B cell (primary cell): ENCODE measurements at regions not wholly inside any gene's neighbourhood (a gene's known extent, or its start where the extent isn't known, plus 50 kb on each side); places are given as distances from the start of the nearest gene placed in this dataset.

Experiments used
- ATAC-seq: fragments of 200-7000 bp; cut with Tn5 transposase; one replicate; pipeline ENCODE4 v1.10.0; 2021; ENCODE audit warnings: low read depth, mild to moderate bottlenecking, moderate number of reproducible peaks, moderate library complexity
- CTCF ChIA-PET: fragments of 350-600 bp; sonication (Branson Sonifier 250); formaldehyde crosslinking; loops from one replicate; lab custom pipeline; 2021; ENCODE audit warnings: antibody characterized with exemption, inconsistent platforms; lab: Charles Lee
- POLR2A ChIA-PET: fragments of 350-600 bp; sonication (Branson Sonifier 250); formaldehyde crosslinking; loops from one replicate; lab custom pipeline; 2021; ENCODE audit warnings: antibody characterized with exemption; lab: Charles Lee
- DNase-seq: peaks from one replicate; pipeline ENCODE4 v3.0.0; 2013
- H2AFZ ChIP-seq: 2 replicates; pipeline ENCODE4 v1.6.1; 2012; ENCODE audit warnings: mild to moderate bottlenecking, low read depth, low read length; ENCODE audit not compliant: insufficient read depth, poor library complexity, severe bottlenecking
- H3K27ac ChIP-seq, 2 donors: 1 replicate in 1 of 2; 2 replicates in 1 of 2; pipeline ENCODE4 v1.5.1; 2012 to 2013; ENCODE audit warnings: low read length in 2 of 2, mild to moderate bottlenecking in 2 of 2, moderate library complexity in 1 of 2
- H3K27me3 ChIP-seq, 4 experiments: fragments of 200-600 bp in 1 of 4; sonication (generic) in 1 of 4; replicated peaks in 1 of 4; 1 replicate in 2 of 4; 2 replicates in 2 of 4; pipeline versions ENCODE4 v1.6.1 to v1.7.0; 2013 to 2016; ENCODE audit warnings: low read length in 3 of 4, mild to moderate bottlenecking in 2 of 4, mixed read lengths in 1 of 4, moderate library complexity in 1 of 4; ENCODE audit not compliant: insufficient read depth in 4 of 4, control insufficient read depth in 3 of 4; ENCODE audit errors: control extremely low read depth in 1 of 4
- H3K36me3 ChIP-seq, 2 experiments: replicated peaks in 1 of 2; 1 replicate in 1 of 2; 2 replicates in 1 of 2; pipeline versions ENCODE4 v1.6.1 to v1.7.1; 2013; ENCODE audit warnings: low read length in 1 of 2; ENCODE audit not compliant: insufficient read depth in 2 of 2, control insufficient read depth in 1 of 2; ENCODE audit errors: control extremely low read depth in 1 of 2, extremely low read depth in 1 of 2
- H3K4me1 ChIP-seq, 2 donors: fragments of 200-600 bp in 1 of 2; sonication (generic) in 1 of 2; 1 replicate in 1 of 2; 2 replicates in 1 of 2; pipeline versions ENCODE4 v1.5.1 to v1.6.1; 2013 to 2017; ENCODE audit warnings: low read length in 2 of 2; ENCODE audit not compliant: control insufficient read depth in 2 of 2, insufficient read depth in 2 of 2
- H3K4me2 ChIP-seq: replicated peaks from 2 replicates; pipeline ENCODE3; 2012; ENCODE audit warnings: mild to moderate bottlenecking, low read depth, low read length; ENCODE audit not compliant: poor library complexity, severe bottlenecking
- H3K4me3 ChIP-seq, 5 experiments: fragments of 200-600 bp in 1 of 5; sonication (generic) in 1 of 5; 1 replicate in 3 of 5; 2 replicates in 2 of 5; pipeline versions ENCODE4 v1.5.1 to v1.7.0; 2011 to 2016; ENCODE audit warnings: low read length in 4 of 5, mild to moderate bottlenecking in 4 of 5, low read depth in 2 of 5, control low read depth in 1 of 5, moderate library complexity in 1 of 5; ENCODE audit not compliant: insufficient read depth in 1 of 5; ENCODE audit errors: control extremely low read depth in 1 of 5, extremely low read depth in 1 of 5
- H3K79me2 ChIP-seq: fragments of 200-600 bp; sonication (generic); one replicate; pipeline ENCODE4 v1.6.0; 2016; ENCODE audit warnings: low read length; ENCODE audit not compliant: control insufficient read depth, insufficient read depth
- H3K9ac ChIP-seq: fragments of 200-600 bp; sonication (generic); 2 replicates; pipeline ENCODE4 v1.6.1; 2017; ENCODE audit warnings: mild to moderate bottlenecking, low read length, moderate library complexity
- H3K9me3 ChIP-seq, 3 donors: one replicate each; pipeline versions ENCODE4 v1.6.1 to v1.7.1; 2013; ENCODE audit warnings: low read length in 2 of 3; ENCODE audit not compliant: control insufficient read depth in 2 of 3, insufficient read depth in 1 of 3; ENCODE audit errors: control extremely low read depth in 1 of 3
- H4K20me1 ChIP-seq: 2 replicates; pipeline ENCODE4 v1.6.0; 2012; ENCODE audit warnings: mild to moderate bottlenecking, low read length; ENCODE audit not compliant: insufficient read depth, control insufficient read depth, poor library complexity, severe bottlenecking
- H3K27ac Mint-ChIP-seq: one replicate; pipeline ENCODE4 v1.8.0; 2021; ENCODE audit warnings: mixed read lengths
- H3K27me3 Mint-ChIP-seq: one replicate; pipeline ENCODE4 v1.8.0; 2021; ENCODE audit warnings: mixed read lengths
- H3K4me1 Mint-ChIP-seq: one replicate; pipeline ENCODE4 v1.8.0; 2021; ENCODE audit warnings: mixed read lengths
- H3K4me3 Mint-ChIP-seq: one replicate; pipeline ENCODE4 v1.8.0; 2021; ENCODE audit warnings: mixed read lengths
- H3K9me3 Mint-ChIP-seq: one replicate; pipeline ENCODE4 v1.8.0; 2022; ENCODE audit warnings: mixed read lengths; ENCODE audit not compliant: insufficient read depth
- EZH2 ChIP-seq: IDR thresholded peaks from 2 replicates; pipeline ENCODE4 v1.6.1; 2012; ENCODE audit warnings: borderline replicate concordance, low read depth, mild to moderate bottlenecking, moderate library complexity, low read length; ENCODE audit not compliant: insufficient read depth, poor library complexity, severe bottlenecking
- WGBS: methylation state at CpG from one replicate; pipeline ENCODE4 v1.1.5; 2013; ENCODE audit warnings: missing lambda C conversion rate; ENCODE audit not compliant: insufficient coverage; 5-methylcytosine and 5-hydroxymethylcytosine counted together
- intact Hi-C: fragments of 100-400 bp; cut with micrococcal nuclease; formaldehyde crosslinking; loops from one replicate; pipeline ENCODE4 v1.10.0; 2022
- TF ChIP-seq, protein P1 (sequence below): fragments of 200-600 bp; IDR thresholded peaks from one replicate; pipeline ENCODE4 v1.8.0; 2022; ENCODE audit warnings: antibody characterized with exemption, mild to moderate bottlenecking

DNA sequence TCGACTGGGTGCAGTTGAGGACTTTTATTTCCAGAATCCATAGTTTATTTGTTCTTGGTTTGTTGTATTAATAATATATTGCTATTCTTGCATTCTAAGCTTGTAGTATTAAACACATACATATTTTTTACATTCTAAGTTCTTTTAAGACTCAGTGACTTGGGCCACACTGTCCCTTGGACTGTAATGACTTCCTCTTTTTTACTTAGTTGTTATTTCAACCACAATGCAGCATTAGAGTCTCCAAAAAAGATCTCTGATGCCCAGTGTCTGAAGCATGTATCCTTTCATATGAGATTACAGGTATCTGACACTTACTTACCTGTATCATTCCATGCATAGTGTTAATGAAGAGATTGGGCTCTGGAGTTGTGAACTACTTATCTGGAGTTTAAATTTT is 864.9 kb upstream of the PCDH20 start:
- Histone ChIP-seq H2AFZ (no peak overlapping the region), H3K4me3 (no peak overlapping the region), H3K4me1 (no peaks in the 10 kb centered on the region), H3K9ac (no peak overlapping the region), H3K79me2 (no peaks in the 10 kb centered on the region), H3K4me2 (no peak overlapping the region), H3K36me3 (no peaks in the 10 kb centered on the region), H3K9me3 (no peaks in the 10 kb centered on the region), H3K27me3 (no peaks in the 10 kb centered on the region), H3K27ac (no peak overlapping the region), H4K20me1 (no peaks in the 10 kb centered on the region)
- Mint-ChIP-seq H3K4me3 (no peak overlapping the region), H3K4me1 (no peaks in the 10 kb centered on the region), H3K9me3 (no peaks in the 10 kb centered on the region), H3K27ac (no peak overlapping the region), H3K27me3 (no peaks in the 10 kb centered on the region)
- intact Hi-C loops, result no loop called here
- ChIA-PET CTCF (no interaction called here), POLR2A (no interaction called here)
- WGBS, result no CpG with 5 or more reads among the region's 1 CpG
- ATAC-seq (no peak), DNase-seq (no peak)
- no peak for TF ChIP-seq EZH2
- TF ChIP-seq, protein P1, sequence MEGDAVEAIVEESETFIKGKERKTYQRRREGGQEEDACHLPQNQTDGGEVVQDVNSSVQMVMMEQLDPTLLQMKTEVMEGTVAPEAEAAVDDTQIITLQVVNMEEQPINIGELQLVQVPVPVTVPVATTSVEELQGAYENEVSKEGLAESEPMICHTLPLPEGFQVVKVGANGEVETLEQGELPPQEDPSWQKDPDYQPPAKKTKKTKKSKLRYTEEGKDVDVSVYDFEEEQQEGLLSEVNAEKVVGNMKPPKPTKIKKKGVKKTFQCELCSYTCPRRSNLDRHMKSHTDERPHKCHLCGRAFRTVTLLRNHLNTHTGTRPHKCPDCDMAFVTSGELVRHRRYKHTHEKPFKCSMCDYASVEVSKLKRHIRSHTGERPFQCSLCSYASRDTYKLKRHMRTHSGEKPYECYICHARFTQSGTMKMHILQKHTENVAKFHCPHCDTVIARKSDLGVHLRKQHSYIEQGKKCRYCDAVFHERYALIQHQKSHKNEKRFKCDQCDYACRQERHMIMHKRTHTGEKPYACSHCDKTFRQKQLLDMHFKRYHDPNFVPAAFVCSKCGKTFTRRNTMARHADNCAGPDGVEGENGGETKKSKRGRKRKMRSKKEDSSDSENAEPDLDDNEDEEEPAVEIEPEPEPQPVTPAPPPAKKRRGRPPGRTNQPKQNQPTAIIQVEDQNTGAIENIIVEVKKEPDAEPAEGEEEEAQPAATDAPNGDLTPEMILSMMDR, result no peak

DNA sequence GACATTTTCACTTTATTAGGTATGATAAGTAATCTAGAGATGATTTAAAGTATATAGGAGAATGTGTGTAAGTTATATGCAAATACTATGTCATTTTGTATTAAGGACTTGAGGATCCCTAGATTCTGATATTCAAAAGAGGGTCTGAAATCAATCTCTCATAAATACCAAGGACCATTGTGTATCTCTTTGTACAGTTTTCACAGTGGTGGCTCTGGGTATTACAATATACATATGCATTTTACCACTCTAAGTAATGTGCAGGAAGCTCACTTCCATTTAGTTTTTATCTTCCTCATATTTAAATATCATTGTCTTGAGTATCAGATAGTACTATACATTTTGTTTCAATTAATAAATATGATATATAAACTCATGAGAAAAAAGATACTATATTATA is 862.6 kb upstream of the PCDH20 start:
- ATAC-seq, result no peak
- H2AFZ ChIP-seq, result no peak overlapping the region
- no peak overlapping the region for H3K4me3 ChIP-seq
- no peaks in the 10 kb centered on the region for H4K20me1 ChIP-seq
- H3K27ac Mint-ChIP-seq, result no peak overlapping the region
- no peak for TF ChIP-seq EZH2
- TF ChIP-seq, protein P1, result no peak
- no peak for DNase-seq
- no peaks in the 10 kb centered on the region for H3K4me1 Mint-ChIP-seq
- peaks cover 0 to 3% (median 0%) of the 10 kb centered on the region in 3 donors for H3K9me3 ChIP-seq
- no peaks in the 10 kb centered on the region for H3K4me1 ChIP-seq
- no peaks in the 10 kb centered on the region for H3K27me3 Mint-ChIP-seq
- intact Hi-C loops, result no loop called here
- H3K79me2 ChIP-seq, result no peaks in the 10 kb centered on the region
- no peaks in the 10 kb centered on the region for H3K27me3 ChIP-seq
- no peak overlapping the region for H3K4me3 Mint-ChIP-seq
- ChIA-PET POLR2A (no interaction called here), CTCF (no interaction called here)
- no peaks in the 10 kb centered on the region for H3K9me3 Mint-ChIP-seq
- H3K27ac ChIP-seq, result no peak overlapping the region
- no peaks in the 10 kb centered on the region for H3K36me3 ChIP-seq
- H3K9ac ChIP-seq, result no peak overlapping the region
- no peak overlapping the region for H3K4me2 ChIP-seq
